Mucosa of rectum (tissue), 2 donors: ENCODE measurements at regions not wholly inside any gene's neighbourhood (a gene's known extent, or its start where the extent isn't known, plus 50 kb on each side); places are given as distances from the start of the nearest gene placed in this dataset.

Source experiments
- H3K27ac ChIP-seq, 2 donors: one replicate each; pipeline ENCODE4 v1.7.0; 2013; ENCODE audit warnings: inconsistent platforms in 2 of 2, low read depth in 2 of 2, low read length in 2 of 2
- H3K27me3 ChIP-seq, 2 donors: one replicate each; pipeline ENCODE4 v1.7.0; 2013; ENCODE audit warnings: low read length in 2 of 2; ENCODE audit not compliant: control insufficient read depth in 2 of 2, insufficient read depth in 2 of 2
- H3K36me3 ChIP-seq, 2 donors: one replicate each; pipeline ENCODE4 v1.7.0; 2013; ENCODE audit warnings: low read length in 2 of 2; ENCODE audit not compliant: control insufficient read depth in 2 of 2, insufficient read depth in 2 of 2
- H3K4me1 ChIP-seq, 2 donors: one replicate each; pipeline ENCODE4 v1.7.0; 2013; ENCODE audit warnings: low read length in 2 of 2, mild to moderate bottlenecking in 1 of 2; ENCODE audit not compliant: control insufficient read depth in 2 of 2, insufficient read depth in 2 of 2
- H3K4me3 ChIP-seq, 2 donors: one replicate each; pipeline ENCODE4 v1.7.0; 2013; ENCODE audit warnings: low read length in 2 of 2
- H3K9ac ChIP-seq, 2 donors: one replicate each; pipeline ENCODE4 v1.7.0; 2013; ENCODE audit warnings: low read length in 2 of 2, low read depth in 1 of 2, mild to moderate bottlenecking in 1 of 2
- H3K9me3 ChIP-seq, 2 donors: one replicate each; pipeline ENCODE4 v1.7.0; 2013; ENCODE audit warnings: low read length in 2 of 2; ENCODE audit not compliant: control insufficient read depth in 2 of 2
- donor health status: healthy.
- donor health status: Normal muscosa, but diverticular disease.

DNA sequence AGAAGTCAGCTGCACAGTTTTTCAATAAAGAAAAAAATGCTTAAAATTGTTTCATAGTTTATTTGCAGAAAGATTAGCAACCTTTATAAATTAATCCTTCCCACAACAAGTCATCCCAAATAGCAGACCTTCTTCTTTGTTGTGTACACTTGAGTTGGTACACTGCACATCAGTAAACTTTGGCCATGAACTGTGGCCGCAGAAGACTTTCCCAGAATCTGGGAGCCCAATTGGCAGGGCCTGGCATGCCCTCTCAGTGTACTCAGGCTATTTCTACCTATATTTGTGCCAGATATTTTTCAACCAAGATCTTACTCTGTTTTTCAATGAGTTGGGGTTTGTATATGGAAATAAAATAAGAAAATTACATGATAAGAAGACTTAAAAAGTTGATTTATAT lies 133.1 kb downstream of the DIPK2A start:
- no peak overlapping the region for H3K4me3 ChIP-seq
- H3K9ac ChIP-seq, result no peak overlapping the region
- no peaks in the 10 kb centered on the region for H3K4me1 ChIP-seq
- H3K27me3 ChIP-seq, result no peaks in the 10 kb centered on the region
- no peaks in the 10 kb centered on the region for H3K36me3 ChIP-seq
- H3K9me3 ChIP-seq, result peaks cover 0 to 1% of the 10 kb centered on the region in 2 donors
- no peak overlapping the region for H3K27ac ChIP-seq

DNA sequence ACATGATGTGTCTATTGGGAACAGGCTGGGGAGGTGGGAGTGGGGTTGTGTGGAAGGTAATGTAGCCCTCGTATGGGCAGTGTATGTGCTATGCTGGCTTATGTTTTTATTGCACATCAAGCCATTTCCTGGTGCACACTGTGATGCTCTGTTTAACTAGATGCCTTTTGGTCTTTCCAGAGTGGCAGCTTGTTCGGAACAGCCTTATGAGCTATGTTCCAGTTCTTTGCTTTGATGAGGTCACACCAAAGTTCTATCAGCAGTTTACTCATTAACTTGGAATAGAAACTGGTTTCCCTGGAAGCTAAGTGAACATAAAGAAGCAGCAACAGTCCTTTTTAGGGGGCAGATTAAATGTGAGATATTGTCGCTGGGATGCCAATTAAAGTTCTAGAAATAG lies 133.9 kb downstream of the DIPK2A start:
- Histone ChIP-seq H3K27me3 (no peaks in the 10 kb centered on the region), H3K9me3 (no peaks in the 10 kb centered on the region), H3K4me1 (no peaks in the 10 kb centered on the region), H3K36me3 (no peaks in the 10 kb centered on the region), H3K4me3 (no peak overlapping the region), H3K27ac (no peak overlapping the region), H3K9ac (no peak overlapping the region)

DNA sequence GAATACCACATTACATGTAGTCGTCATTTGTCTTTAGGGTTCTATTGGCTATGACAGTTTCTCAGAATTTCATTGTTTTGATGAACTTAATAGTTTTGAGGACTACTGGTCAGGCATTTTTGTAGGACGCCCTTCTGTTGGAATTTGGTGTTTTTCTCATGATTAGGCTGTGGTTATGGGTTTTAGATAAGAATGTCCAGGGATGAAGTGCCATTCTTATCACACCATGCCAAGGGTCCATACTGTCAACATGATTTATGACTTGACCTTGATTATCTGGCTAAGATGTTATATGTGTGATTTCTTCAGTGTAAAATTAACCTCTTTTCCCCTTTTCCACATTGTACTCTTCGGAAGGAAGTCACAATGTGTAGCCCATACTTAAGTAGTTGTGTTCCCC lies 135.3 kb downstream of the DIPK2A start:
- Histone ChIP-seq H3K4me1 (no peaks in the 10 kb centered on the region), H3K27me3 (no peaks in the 10 kb centered on the region), H3K36me3 (no peaks in the 10 kb centered on the region), H3K4me3 (no peak overlapping the region), H3K27ac (no peak overlapping the region), H3K9ac (no peak overlapping the region), H3K9me3 (no peaks in the 10 kb centered on the region)

DNA sequence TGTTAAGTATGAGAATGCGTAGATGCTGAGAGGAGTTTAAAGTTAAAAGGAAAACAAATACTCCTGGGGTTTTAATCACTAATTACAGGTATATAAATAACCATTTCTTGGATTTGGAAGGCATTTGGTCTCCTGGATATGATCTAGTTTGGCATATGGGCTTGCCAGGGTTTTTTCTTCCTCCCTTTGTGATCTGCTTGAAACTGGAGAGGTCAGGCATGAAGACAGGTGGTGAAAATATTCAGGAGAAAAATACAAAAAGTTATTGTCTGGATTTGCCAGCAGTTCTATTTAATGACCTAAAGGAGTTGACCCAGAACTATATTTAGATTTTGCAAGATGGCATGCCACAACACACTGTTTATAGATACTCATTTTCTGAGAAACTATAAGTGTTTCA lies 136.3 kb downstream of the DIPK2A start:
- H3K4me3 ChIP-seq, result no peak overlapping the region
- H3K36me3 ChIP-seq, result no peaks in the 10 kb centered on the region
- no peak overlapping the region for H3K27ac ChIP-seq
- no peak overlapping the region for H3K9ac ChIP-seq
- H3K4me1 ChIP-seq, result no peaks in the 10 kb centered on the region
- H3K9me3 ChIP-seq, result no peaks in the 10 kb centered on the region
- H3K27me3 ChIP-seq, result no peaks in the 10 kb centered on the region

DNA sequence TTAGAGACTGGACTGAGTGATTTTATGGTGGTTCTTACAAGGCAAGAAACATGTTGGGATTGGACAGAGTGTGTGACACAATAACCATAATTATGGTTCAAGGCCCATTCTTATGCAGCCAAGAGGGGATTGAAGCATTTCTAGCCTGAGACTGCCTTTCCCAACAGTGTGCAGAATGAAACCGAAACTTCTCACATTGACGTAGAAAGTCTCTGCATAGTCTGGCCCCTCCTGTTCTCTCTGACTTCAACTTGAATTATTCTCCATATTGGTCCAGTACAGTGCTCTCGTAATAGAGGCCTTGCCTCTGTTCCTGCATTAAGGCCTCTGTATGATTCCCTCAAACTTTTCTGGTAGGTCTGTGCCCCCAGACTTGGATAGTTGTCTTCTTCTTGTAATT lies 138.3 kb downstream of the DIPK2A start:
- no peaks in the 10 kb centered on the region for H3K4me1 ChIP-seq
- no peaks in the 10 kb centered on the region for H3K27me3 ChIP-seq
- no peak overlapping the region for H3K9ac ChIP-seq
- no peaks in the 10 kb centered on the region for H3K9me3 ChIP-seq
- no peak overlapping the region for H3K4me3 ChIP-seq
- no peak overlapping the region for H3K27ac ChIP-seq
- no peaks in the 10 kb centered on the region for H3K36me3 ChIP-seq

DNA sequence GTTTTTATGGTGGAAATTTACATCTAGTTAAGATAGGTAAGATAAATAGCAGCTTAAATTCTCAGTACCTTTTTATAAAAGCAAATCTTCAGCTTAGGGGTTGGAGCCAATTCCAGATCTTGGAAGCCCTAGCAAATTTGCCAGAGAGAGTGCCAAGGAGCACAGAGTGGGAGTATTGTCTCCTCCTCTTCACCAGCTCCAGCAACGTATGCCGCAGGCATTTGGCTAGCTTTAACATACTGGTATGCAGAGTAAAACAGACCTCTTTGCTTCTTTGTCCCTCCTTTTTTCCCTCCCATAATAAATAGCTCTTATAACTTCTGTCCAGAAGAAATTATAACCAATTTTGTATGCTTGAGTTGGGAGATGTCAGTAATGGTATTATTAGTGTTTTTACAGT lies 140.4 kb downstream of the DIPK2A start:
- Histone ChIP-seq H3K9me3 (no peaks in the 10 kb centered on the region), H3K27ac (no peak overlapping the region), H3K4me1 (no peaks in the 10 kb centered on the region), H3K4me3 (no peak overlapping the region), H3K27me3 (no peaks in the 10 kb centered on the region), H3K9ac (no peak overlapping the region), H3K36me3 (no peaks in the 10 kb centered on the region)

DNA sequence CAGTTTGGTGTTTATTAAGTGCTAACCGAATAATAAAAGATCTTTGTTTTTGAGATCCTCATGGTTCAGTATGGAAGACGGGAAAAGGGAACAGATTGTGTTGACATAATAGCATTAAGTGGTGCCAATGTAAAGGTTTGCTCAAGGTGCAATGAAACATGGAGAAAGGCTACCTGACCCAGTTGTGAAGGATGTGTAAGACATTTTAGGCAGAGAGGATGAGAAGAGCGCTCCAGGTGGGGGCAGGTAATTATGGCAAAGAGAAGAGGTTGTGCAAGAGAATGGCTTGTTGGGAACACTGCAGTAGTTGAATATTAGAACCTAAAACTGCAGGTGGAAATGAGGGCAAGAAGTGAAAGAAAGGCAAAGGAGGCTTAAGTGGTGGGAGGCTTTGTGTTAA lies 140.8 kb downstream of the DIPK2A start:
- Histone ChIP-seq H3K36me3 (no peaks in the 10 kb centered on the region), H3K27ac (no peak overlapping the region), H3K27me3 (no peaks in the 10 kb centered on the region), H3K9ac (no peak overlapping the region), H3K4me1 (no peaks in the 10 kb centered on the region), H3K4me3 (no peak overlapping the region), H3K9me3 (no peaks in the 10 kb centered on the region)

DNA sequence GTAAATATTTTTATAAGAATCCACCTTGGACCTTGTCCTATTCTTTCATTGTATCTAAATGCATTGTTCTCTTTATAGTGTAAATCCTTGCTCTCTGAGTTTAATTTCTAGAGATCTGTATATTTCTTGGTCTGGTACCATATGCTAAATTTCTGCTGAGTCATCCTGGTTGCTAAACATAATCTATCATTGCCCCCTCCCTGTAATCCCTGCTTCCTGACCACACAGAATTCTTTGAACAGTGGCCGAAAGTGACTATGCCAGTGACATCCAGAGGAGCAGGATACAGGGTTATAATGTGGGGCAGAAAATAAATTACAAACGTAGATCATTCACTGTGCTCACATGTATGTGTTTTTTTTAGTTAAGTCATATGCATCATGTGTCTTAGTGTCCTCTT lies 143.1 kb downstream of the DIPK2A start:
- Histone ChIP-seq H3K27ac (no peak overlapping the region), H3K9me3 (no peaks in the 10 kb centered on the region), H3K9ac (no peak overlapping the region), H3K36me3 (no peaks in the 10 kb centered on the region), H3K4me1 (no peaks in the 10 kb centered on the region), H3K4me3 (no peak overlapping the region), H3K27me3 (no peaks in the 10 kb centered on the region)

DNA sequence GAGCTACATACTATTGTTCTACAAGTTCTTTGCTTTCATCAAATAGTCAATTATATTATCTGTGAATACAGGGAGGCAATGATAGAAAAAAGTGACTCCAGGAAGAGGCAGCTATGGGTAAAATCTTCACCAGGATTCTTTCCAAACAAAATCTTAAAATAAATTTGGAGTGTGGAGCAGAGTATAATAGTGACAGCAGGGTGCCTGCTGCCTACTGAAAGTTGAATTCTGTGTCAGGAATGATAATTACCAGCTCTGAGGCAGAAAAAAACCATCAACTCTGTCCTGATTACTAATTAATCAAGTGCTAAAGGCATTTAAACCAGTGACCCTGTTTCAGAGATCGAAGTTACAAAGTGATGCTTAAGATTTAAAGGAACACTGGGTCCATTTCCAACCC lies 148.0 kb downstream of the DIPK2A start:
- no peaks in the 10 kb centered on the region for H3K4me1 ChIP-seq
- H3K36me3 ChIP-seq, result no peaks in the 10 kb centered on the region
- H3K27me3 ChIP-seq, result no peaks in the 10 kb centered on the region
- H3K9ac ChIP-seq, result no peak overlapping the region
- H3K9me3 ChIP-seq, result no peaks in the 10 kb centered on the region
- H3K27ac ChIP-seq, result no peak overlapping the region
- H3K4me3 ChIP-seq, result no peak overlapping the region

DNA sequence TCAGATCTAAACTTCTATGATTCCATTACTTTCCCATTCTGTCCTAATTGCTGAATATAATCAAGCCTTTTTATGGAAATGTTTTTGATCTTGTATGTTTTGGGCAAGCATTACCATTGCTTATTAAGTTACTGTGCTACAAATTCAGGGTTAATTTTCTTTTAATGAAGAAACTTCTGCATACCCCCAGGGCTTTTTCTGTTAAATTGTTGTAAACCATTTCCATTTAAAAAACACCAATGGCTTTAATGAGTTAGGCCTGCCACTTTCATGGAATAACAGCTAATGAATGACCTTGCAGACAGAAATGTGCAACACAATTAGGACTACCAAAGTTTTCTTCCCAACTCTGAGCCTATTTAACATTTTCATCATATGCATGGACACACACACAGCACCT lies 150.0 kb downstream of the DIPK2A start:
- no peak overlapping the region for H3K9ac ChIP-seq
- no peaks in the 10 kb centered on the region for H3K27me3 ChIP-seq
- no peak overlapping the region for H3K27ac ChIP-seq
- no peaks in the 10 kb centered on the region for H3K4me1 ChIP-seq
- H3K36me3 ChIP-seq, result no peaks in the 10 kb centered on the region
- H3K9me3 ChIP-seq, result no peaks in the 10 kb centered on the region
- no peak overlapping the region for H3K4me3 ChIP-seq

DNA sequence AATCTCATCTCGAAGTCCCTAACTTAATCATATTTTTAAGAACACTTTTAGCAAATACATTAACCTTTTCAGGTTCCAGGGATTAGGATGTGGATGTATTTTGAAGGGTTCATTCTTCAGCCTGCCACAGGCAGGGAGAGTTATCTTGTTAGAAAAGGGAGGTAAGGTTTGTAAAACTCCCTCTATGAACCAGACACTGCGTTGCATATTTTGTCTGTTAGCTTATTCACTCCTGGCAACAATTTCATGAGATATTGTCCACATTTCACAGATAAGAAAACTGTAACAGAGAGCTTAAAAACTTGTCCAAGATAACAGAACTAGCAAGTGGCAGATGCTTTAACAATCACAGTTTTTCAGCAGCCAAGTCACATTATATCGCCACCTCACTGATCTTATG lies 155.4 kb downstream of the DIPK2A start:
- no peak overlapping the region for H3K9ac ChIP-seq
- H3K9me3 ChIP-seq, result no peaks in the 10 kb centered on the region
- H3K27ac ChIP-seq, result no peak overlapping the region
- H3K4me1 ChIP-seq, result no peaks in the 10 kb centered on the region
- H3K36me3 ChIP-seq, result no peaks in the 10 kb centered on the region
- H3K27me3 ChIP-seq, result no peaks in the 10 kb centered on the region
- no peak overlapping the region for H3K4me3 ChIP-seq
